Testis (tissue), 2 donors: ENCODE measurements at regions not wholly inside any gene's neighbourhood (a gene's known extent, or its start where the extent isn't known, plus 50 kb on each side); places are given as distances from the start of the nearest gene placed in this dataset.

Experiments used
- CTCF ChIP-seq, 3 experiments: fragments of 450-650 bp in 2 of 3; fragments of 200-600 bp in 1 of 3; sonication (generic) in 1 of 3; IDR thresholded peaks; one replicate each; pipeline ENCODE4 v1.5.1; 2016 to 2019; ENCODE audit warnings: antibody characterized with exemption in 3 of 3, mild to moderate bottlenecking in 2 of 3, moderate library complexity in 1 of 3
- POLR2A ChIP-seq: fragments of 450-650 bp; IDR thresholded peaks from one replicate; pipeline ENCODE4 v1.6.1; 2017; ENCODE audit warnings: antibody characterized with exemption, mild to moderate bottlenecking, moderate library complexity

- no peak for TF ChIP-seq CTCF (IDR thresholded peaks at IDR 0.05)
- TF ChIP-seq POLR2A = no peak
Measured at GRCh38 chr14:25522116-25522515, 472.2 kb upstream of the STXBP6 start.
